A673 (cell line): ENCODE measurements at regions not wholly inside any gene's neighbourhood (a gene's known extent, or its start where the extent isn't known, plus 50 kb on each side); places are given as distances from the start of the nearest gene placed in this dataset.

Source experiments
- BruUV-seq: library from RNA; stranded (reverse); fragments of 400-500 nt; replicated peaks from 2 replicates; lab custom pipeline; 2021; lab: Mats Ljungman, UMichigan
- CTCF ChIA-PET: fragments of 300-600 bp; sonication (Branson Sonifier 250); formaldehyde crosslinking; loops from one replicate; lab custom pipeline; 2022; ENCODE audit warnings: antibody characterized with exemption; lab: Charles Lee
- POLR2A ChIA-PET: fragments of 300-600 bp; sonication (Branson Sonifier 250); formaldehyde crosslinking; loops from one replicate; lab custom pipeline; 2022; ENCODE audit warnings: antibody characterized with exemption; ENCODE audit not compliant: low non-redundant PET; lab: Charles Lee
- DNase-seq: peaks from one replicate; pipeline ENCODE4 v3.0.0-alpha.2; 2015; ENCODE audit warnings: low spot score
- H3K27ac ChIP-seq: fragments of 200-600 bp; sonication (generic); 2 replicates; pipeline ENCODE4 v1.5.1; 2016; ENCODE audit warnings: mixed run types, low read depth, mild to moderate bottlenecking, mixed read lengths, antibody characterized with exemption, low read length; ENCODE audit not compliant: poor library complexity, severe bottlenecking
- H3K27me3 ChIP-seq: fragments of 200-600 bp; sonication (generic); replicated peaks from 2 replicates; pipeline ENCODE4 v1.6.1; 2017; ENCODE audit warnings: mixed run types, low read depth, mild to moderate bottlenecking, mixed read lengths, antibody characterized with exemption, low read length; ENCODE audit not compliant: insufficient read depth, poor library complexity
- H3K36me3 ChIP-seq: fragments of 200-600 bp; sonication (generic); 2 replicates; pipeline ENCODE4 v1.6.1; 2016; ENCODE audit warnings: mixed run types, mild to moderate bottlenecking, mixed read lengths, antibody characterized with exemption, low read length; ENCODE audit not compliant: insufficient read depth, poor library complexity, severe bottlenecking
- H3K4me1 ChIP-seq: fragments of 200-600 bp; sonication (generic); 2 replicates; pipeline ENCODE4 v1.6.1; 2017; ENCODE audit warnings: mixed run types, mild to moderate bottlenecking, mixed read lengths, antibody characterized with exemption, low read length; ENCODE audit not compliant: insufficient read depth, poor library complexity, severe bottlenecking
- H3K4me3 ChIP-seq: fragments of 200-600 bp; sonication (generic); 2 replicates; pipeline ENCODE4 v1.5.1; 2016; ENCODE audit warnings: low read depth, mixed run types, mild to moderate bottlenecking, mixed read lengths, low read length; ENCODE audit not compliant: poor library complexity, severe bottlenecking
- H3K9me3 ChIP-seq: fragments of 200-600 bp; sonication (generic); 2 replicates; pipeline ENCODE4 v1.6.1; 2016; ENCODE audit warnings: mixed run types, low read depth, mild to moderate bottlenecking, mixed read lengths, antibody characterized with exemption, low read length; ENCODE audit not compliant: poor library complexity, severe bottlenecking
- CTCF ChIP-seq: fragments of 300-800, 200-600 bp; sonication (generic); conservative IDR thresholded peaks from 2 replicates; pipeline ENCODE4 v1.5.1; 2017; ENCODE audit warnings: low read depth, mild to moderate bottlenecking, antibody characterized with exemption, low read length, moderate library complexity, mixed read lengths
- EZH2 ChIP-seq: fragments of 200-600 bp; sonication (generic); IDR thresholded peaks from 2 replicates; pipeline ENCODE4 v1.6.1; 2017; ENCODE audit warnings: borderline replicate concordance, low read depth, mild to moderate bottlenecking, mixed read lengths, antibody characterized with exemption, low read length; ENCODE audit not compliant: poor library complexity, severe bottlenecking
- intact Hi-C: fragments of 100-400 bp; cut with micrococcal nuclease; formaldehyde crosslinking; loops from one replicate; pipeline ENCODE4 v1.10.0; 2022; ENCODE audit not compliant: unreplicated experiment

GRCh38 chr5:13488254-13488931, 456.1 kb downstream of the DNAH5 start:
- peaks cover 7% of the 10 kb centered on the region for H3K9me3 ChIP-seq
- no TSS peak for BruUV-seq
- intact Hi-C loops, result no loop called here
- no peaks in the 10 kb centered on the region for H3K27me3 ChIP-seq
- TF ChIP-seq CTCF (no peak), EZH2 (no peak)
- no peaks in the 10 kb centered on the region for H3K36me3 ChIP-seq
- H3K4me3 ChIP-seq, result no peak overlapping the region
- no peak overlapping the region for H3K27ac ChIP-seq
- H3K4me1 ChIP-seq, result no peaks in the 10 kb centered on the region
- ChIA-PET CTCF (no interaction called here), POLR2A (no interaction called here)
- no peak for DNase-seq

GRCh38 chr5:13480834-13481233, 463.7 kb downstream of the DNAH5 start:
- no peaks in the 10 kb centered on the region for H3K27me3 ChIP-seq
- H3K4me1 ChIP-seq, result no peaks in the 10 kb centered on the region
- no peak overlapping the region for H3K4me3 ChIP-seq
- CTCF ChIA-PET, result no interaction called here
- BruUV-seq, result no TSS peak
- no peaks in the 10 kb centered on the region for H3K36me3 ChIP-seq
- no peaks in the 10 kb centered on the region for H3K9me3 ChIP-seq
- no peak overlapping the region for H3K27ac ChIP-seq
- POLR2A ChIA-PET, result no interaction called here
- TF ChIP-seq CTCF (no peak), EZH2 (no peak)
- intact Hi-C loops, result no loop called here
- no peak for DNase-seq

GRCh38 chr5:13478831-13479465, 465.5 kb downstream of the DNAH5 start:
- Histone ChIP-seq H3K4me3 (no peak overlapping the region), H3K9me3 (no peaks in the 10 kb centered on the region), H3K4me1 (no peaks in the 10 kb centered on the region), H3K36me3 (no peaks in the 10 kb centered on the region), H3K27ac (no peak overlapping the region), H3K27me3 (no peaks in the 10 kb centered on the region)
- ChIA-PET POLR2A (no interaction called here), CTCF (no interaction called here)
- intact Hi-C loops, result no loop called here
- no peak for TF ChIP-seq EZH2
- TF ChIP-seq CTCF, result peak; percentile 39
- DNase-seq, result peak; percentile 10
- BruUV-seq, result no TSS peak
